ENCODE measurements at regions not wholly inside any gene's neighbourhood (a gene's known extent, or its start where the extent isn't known, plus 50 kb on each side); places are given as distances from the start of the nearest gene placed in this dataset.

DNA sequence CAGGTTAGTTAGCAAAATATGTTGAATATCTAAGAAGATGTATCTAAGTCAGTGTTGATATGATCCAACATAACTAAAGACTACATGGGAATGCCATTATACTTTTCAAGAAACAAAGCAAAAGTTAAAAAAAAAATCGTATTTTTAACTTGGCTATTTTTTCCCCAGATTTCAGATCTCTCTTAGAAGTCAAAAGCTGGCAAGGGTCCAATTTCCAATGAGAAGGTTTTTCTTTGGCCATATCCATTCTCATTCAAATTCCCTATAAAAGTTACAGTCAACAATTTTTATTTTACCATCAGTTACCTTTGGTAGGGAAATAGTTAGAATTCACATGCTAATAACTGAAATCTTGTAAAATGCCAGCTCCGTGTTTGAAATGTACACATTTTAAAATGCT is 70.5 kb upstream of the FAT3 start:
- DNase-seq (ENCODE audit: low read depth), result no peak
- no peak overlapping the region for H3K4me3 ChIP-seq (ENCODE audit: low read length)
- TF ChIP-seq, protein P1, sequence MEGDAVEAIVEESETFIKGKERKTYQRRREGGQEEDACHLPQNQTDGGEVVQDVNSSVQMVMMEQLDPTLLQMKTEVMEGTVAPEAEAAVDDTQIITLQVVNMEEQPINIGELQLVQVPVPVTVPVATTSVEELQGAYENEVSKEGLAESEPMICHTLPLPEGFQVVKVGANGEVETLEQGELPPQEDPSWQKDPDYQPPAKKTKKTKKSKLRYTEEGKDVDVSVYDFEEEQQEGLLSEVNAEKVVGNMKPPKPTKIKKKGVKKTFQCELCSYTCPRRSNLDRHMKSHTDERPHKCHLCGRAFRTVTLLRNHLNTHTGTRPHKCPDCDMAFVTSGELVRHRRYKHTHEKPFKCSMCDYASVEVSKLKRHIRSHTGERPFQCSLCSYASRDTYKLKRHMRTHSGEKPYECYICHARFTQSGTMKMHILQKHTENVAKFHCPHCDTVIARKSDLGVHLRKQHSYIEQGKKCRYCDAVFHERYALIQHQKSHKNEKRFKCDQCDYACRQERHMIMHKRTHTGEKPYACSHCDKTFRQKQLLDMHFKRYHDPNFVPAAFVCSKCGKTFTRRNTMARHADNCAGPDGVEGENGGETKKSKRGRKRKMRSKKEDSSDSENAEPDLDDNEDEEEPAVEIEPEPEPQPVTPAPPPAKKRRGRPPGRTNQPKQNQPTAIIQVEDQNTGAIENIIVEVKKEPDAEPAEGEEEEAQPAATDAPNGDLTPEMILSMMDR (conservative IDR thresholded peaks at IDR 0.05; ENCODE audit: low read depth, low read length), result no peak

DNA sequence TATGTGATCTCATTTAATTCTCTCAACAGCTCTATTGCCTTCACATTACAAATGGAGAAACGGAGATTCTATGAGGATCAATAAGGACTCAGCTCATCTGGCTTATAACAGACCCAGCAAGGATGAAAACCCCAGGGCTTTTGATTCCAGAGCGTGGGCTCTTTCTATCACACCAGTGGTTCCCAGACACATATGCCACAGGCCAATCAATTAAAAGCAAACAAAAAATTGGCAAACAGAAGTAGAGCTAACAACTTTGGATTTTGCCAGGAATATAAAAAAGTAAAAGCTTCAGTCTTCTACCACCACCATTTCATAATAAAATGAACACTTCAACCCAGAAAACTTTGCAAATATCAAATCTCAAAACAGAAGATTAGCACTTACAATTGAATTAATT is 71.1 kb upstream of the FAT3 start:
- DNase-seq (ENCODE audit: low read depth), result no peak
- H3K4me3 ChIP-seq (ENCODE audit: low read length), result no peak overlapping the region
- TF ChIP-seq, protein P1 (conservative IDR thresholded peaks at IDR 0.05; ENCODE audit: low read depth, low read length), result no peak

DNA sequence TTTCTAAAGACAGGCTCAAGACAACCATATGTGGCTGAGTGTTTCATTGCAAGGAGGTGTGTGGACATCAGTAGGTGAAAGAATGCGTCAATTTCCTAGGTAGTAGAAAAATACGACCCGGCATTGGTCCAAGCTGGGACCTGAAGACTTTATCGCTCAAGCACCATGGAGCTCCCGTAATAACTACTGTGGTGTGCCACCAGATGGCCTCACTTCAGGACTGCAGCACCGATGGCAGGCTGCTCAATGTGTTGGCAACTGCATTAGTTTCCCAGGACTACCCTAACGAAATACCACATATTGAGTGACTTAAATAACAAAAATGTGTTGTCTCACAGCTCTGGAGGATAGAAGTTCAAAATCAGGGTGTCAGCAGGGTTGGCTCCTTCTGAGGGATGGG is 72.4 kb upstream of the FAT3 start:
- TF ChIP-seq, protein P1 (conservative IDR thresholded peaks at IDR 0.05; ENCODE audit: low read depth, low read length), result no peak
- DNase-seq (ENCODE audit: low read depth), result no peak
- H3K4me3 ChIP-seq (ENCODE audit: low read length), result no peak overlapping the region

DNA sequence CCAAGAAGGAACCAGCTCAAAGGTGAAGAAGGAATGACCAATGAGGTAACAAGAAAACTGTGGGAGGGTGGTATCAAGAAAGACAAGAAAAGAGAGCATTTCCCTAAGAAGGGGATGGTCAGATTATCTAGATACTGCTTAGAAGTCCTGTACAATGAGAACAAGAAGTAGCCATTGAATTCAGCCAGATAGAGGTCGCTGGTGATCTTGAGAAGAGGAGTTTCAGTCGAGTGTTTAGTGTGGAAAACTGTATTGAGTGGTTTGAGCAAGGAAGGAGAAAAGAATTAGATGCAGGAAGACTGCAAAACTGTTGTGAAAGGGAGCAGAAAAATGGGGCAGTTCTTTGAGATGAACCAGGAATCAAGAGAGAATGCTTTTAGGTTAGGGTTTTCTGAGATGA is 74.6 kb upstream of the FAT3 start:
- DNase-seq (ENCODE audit: low read depth), result no peak
- no peak overlapping the region for H3K4me3 ChIP-seq (ENCODE audit: low read length)
- TF ChIP-seq, protein P1 (conservative IDR thresholded peaks at IDR 0.05; ENCODE audit: low read depth, low read length), result no peak

DNA sequence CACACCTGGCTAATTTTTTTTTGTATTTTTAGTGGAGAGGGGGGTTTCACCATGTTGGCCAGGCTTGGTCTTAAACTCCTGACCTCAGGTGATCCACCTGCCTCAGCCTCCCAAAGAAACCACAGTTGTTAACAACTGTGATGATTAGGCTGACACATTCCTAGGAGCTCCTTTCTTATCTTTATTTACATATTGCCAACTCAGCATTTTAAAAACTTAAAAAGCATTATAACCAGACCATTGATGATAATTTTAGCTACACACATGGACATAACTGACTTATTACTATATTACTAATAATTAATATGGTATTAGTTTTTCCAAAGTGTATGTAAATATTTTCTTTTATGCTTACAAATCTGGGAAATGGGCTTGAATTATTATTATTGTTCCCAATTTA is 82.9 kb upstream of the FAT3 start:
- H3K4me3 ChIP-seq (ENCODE audit: low read length), result no peak overlapping the region
- no peak for DNase-seq (ENCODE audit: low read depth)
- TF ChIP-seq, protein P1 (conservative IDR thresholded peaks at IDR 0.05; ENCODE audit: low read depth, low read length), result no peak

DNA sequence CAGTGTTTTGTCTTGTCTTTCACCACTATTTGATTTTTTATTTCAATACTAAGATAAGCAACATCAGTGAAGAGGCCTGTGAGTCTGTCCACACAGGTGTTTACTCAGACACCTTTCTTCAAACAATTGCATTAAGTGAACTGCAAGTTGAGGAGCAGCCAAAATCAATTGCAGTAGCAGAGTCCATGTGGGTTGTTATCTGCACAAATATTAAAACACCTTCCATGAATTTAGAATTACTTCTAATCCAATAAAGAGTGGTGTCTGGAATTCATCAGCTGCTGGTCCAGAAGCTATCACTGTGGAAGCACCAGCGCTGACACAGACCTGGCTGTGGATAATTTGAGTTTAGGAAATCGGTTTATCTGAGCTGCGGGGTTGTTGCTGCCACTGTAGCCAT is 83.5 kb upstream of the FAT3 start:
- DNase-seq (ENCODE audit: low read depth), result no peak
- no peak overlapping the region for H3K4me3 ChIP-seq (ENCODE audit: low read length)
- TF ChIP-seq, protein P1 (conservative IDR thresholded peaks at IDR 0.05; ENCODE audit: low read depth, low read length), result no peak

DNA sequence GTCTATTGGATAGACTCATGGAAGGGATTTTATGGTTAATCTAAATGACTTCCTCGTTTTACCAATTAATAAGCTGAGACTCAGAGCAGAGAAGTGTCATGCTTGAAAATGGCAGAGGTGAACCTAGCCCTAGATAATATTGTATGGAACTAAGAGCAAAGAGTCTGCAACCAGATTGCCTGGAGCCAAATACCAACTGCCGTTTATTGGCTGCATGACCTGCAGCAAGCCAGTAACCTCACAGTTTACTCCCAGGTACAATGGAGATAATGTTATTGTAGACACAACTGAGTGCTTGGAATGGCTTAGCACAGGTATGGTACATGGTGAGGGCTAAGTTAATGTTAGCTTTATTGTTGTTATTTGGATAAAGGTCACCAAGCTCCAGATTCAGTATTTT is 84.6 kb upstream of the FAT3 start:
- no peak for DNase-seq (ENCODE audit: low read depth)
- no peak overlapping the region for H3K4me3 ChIP-seq (ENCODE audit: low read length)
- TF ChIP-seq, protein P1 (conservative IDR thresholded peaks at IDR 0.05; ENCODE audit: low read depth, low read length), result no peak

All from retinal pigment epithelial cell (primary cell).